Ascending aorta (tissue), 2 donors: ENCODE measurements at regions not wholly inside any gene's neighbourhood (a gene's known extent, or its start where the extent isn't known, plus 50 kb on each side); places are given as distances from the start of the nearest gene placed in this dataset.

Source experiments
- DNase-seq, 2 donors: peaks; one replicate each; pipeline ENCODE4 v3.0.0-alpha.2; 2019; ENCODE audit warnings: low spot score in 2 of 2
- H3K27ac ChIP-seq, 2 donors: fragments of 200-600 bp; sonication (generic); one replicate each; pipeline ENCODE4 v1.5.1; 2016 to 2017; ENCODE audit warnings: mild to moderate bottlenecking in 1 of 2
- H3K27me3 ChIP-seq: fragments of 200-600 bp; sonication (generic); one replicate; pipeline ENCODE4 v1.5.1; 2017
- H3K36me3 ChIP-seq, 2 donors: fragments of 200-600 bp; sonication (generic); one replicate each; pipeline ENCODE4 v1.5.1; 2016
- H3K4me1 ChIP-seq, 2 donors: fragments of 200-600 bp; sonication (generic); one replicate each; pipeline ENCODE4 v1.5.1; 2016 to 2017; ENCODE audit warnings: mild to moderate bottlenecking in 1 of 2
- H3K4me3 ChIP-seq, 2 donors: fragments of 200-600 bp; sonication (generic); one replicate each; pipeline ENCODE4 v1.5.1; 2016 to 2017; ENCODE audit warnings: mild to moderate bottlenecking in 1 of 2
- H3K9me3 ChIP-seq, 2 donors: fragments of 200-600 bp; sonication (generic); one replicate each; pipeline ENCODE4 v1.5.1; 2016
- intact Hi-C: fragments of 100-400 bp; cut with DNase I; formaldehyde crosslinking; loops from one replicate; pipeline ENCODE4 v1.15.1; 2023
- TF ChIP-seq, protein P1 (sequence below), 3 experiments: fragments of 200-600 bp in 2 of 3; fragments of 450-650 bp in 1 of 3; sonication (generic) in 2 of 3; IDR thresholded peaks; one replicate each; pipeline ENCODE4 v1.5.1; 2016 to 2019; ENCODE audit warnings: antibody characterized with exemption in 3 of 3, mild to moderate bottlenecking in 1 of 3, moderate library complexity in 1 of 3

DNA sequence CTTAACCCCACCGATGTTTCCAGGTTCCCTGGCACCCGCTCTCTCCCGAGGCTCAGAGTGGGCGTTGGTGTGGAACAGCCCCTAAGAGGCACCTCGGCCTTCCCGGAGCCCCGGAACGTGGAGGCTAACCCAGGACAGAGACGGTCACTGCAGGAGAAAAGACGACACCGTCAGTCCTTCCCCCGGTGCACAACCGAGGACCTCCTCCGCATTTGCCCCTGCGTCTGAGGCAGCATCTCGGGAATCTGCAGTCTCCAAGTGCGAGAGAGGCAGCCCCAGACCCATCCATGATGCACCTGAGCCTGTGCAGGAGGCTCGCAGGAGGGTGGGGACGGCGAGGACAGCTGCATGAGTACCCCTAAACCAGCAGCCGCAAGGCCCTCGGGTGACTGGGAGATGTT, 204.9 kb upstream of the SALL3 start:
- Histone ChIP-seq H3K4me1 (no peaks in the 10 kb centered on the region), H3K9me3 (no peaks in the 10 kb centered on the region), H3K27me3 (no peaks in the 10 kb centered on the region), H3K36me3 (no peaks in the 10 kb centered on the region), H3K27ac (no peak overlapping the region), H3K4me3 (no peak overlapping the region)
- TF ChIP-seq, protein P1, sequence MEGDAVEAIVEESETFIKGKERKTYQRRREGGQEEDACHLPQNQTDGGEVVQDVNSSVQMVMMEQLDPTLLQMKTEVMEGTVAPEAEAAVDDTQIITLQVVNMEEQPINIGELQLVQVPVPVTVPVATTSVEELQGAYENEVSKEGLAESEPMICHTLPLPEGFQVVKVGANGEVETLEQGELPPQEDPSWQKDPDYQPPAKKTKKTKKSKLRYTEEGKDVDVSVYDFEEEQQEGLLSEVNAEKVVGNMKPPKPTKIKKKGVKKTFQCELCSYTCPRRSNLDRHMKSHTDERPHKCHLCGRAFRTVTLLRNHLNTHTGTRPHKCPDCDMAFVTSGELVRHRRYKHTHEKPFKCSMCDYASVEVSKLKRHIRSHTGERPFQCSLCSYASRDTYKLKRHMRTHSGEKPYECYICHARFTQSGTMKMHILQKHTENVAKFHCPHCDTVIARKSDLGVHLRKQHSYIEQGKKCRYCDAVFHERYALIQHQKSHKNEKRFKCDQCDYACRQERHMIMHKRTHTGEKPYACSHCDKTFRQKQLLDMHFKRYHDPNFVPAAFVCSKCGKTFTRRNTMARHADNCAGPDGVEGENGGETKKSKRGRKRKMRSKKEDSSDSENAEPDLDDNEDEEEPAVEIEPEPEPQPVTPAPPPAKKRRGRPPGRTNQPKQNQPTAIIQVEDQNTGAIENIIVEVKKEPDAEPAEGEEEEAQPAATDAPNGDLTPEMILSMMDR (IDR thresholded peaks at IDR 0.05), result no peak
- intact Hi-C loops, result no loop called here
- no peak for DNase-seq

DNA sequence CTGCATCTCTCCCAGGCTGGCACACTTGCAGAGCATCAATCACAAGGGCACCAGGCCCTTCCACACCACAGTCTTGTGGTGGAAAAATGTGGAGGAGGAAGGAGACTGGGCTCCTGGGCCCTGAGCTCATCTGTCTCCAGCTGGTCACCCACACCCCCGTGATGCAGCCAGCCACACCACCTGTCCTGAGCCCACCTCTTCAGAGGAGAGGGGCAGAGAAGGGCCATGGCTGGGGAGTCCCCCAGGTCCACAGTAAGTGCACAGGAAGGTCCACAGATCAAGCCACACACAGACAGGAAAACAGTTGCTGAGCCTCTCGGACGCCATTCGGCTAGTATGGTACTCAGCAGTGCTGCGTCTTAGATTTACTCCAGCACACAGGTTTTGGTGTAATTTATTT, 203.5 kb upstream of the SALL3 start:
- Histone ChIP-seq H3K4me3 (no peak overlapping the region), H3K4me1 (no peaks in the 10 kb centered on the region), H3K9me3 (no peaks in the 10 kb centered on the region), H3K27me3 (no peaks in the 10 kb centered on the region), H3K36me3 (no peaks in the 10 kb centered on the region), H3K27ac (no peak overlapping the region)
- intact Hi-C loops, result no loop called here
- TF ChIP-seq, protein P1 (IDR thresholded peaks at IDR 0.05), result no peak
- DNase-seq, result no peak

DNA sequence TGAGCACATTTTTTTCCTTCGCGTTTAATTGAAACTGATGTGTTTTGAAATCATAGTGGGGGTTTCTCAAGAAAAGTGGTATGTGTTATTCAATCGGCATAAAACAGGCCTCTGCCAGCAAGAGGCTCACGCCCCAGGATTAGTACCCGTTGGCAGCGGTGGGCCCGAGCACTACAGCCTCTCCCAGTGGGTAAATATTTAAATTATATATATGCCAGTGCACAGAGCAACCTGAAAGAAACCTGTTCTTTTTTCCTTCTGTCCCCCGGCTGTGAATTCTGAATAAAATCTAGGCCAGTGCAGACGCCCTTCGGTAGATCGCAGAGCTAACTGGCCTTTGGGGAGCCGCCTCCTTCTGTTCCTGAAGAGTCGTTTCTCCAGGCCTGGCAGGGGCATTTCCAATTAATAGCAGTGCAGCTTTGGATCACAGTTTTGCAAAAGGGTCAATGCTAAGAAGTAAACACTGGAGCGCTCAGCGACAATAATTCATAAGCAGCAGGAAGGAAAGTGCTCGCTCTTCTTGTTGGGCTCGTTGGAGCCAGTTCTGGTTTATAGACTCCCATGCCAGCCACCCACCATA, 202.8 kb upstream of the SALL3 start:
- TF ChIP-seq, protein P1 (IDR thresholded peaks at IDR 0.05), result no peak
- Histone ChIP-seq H3K4me3 (no peak overlapping the region), H3K36me3 (no peaks in the 10 kb centered on the region), H3K27me3 (no peaks in the 10 kb centered on the region), H3K27ac (no peak overlapping the region), H3K4me1 (no peaks in the 10 kb centered on the region), H3K9me3 (no peaks in the 10 kb centered on the region)
- peak in 1 of 2 donors; percentile 27 for DNase-seq
- intact Hi-C loops, result no loop called here

DNA sequence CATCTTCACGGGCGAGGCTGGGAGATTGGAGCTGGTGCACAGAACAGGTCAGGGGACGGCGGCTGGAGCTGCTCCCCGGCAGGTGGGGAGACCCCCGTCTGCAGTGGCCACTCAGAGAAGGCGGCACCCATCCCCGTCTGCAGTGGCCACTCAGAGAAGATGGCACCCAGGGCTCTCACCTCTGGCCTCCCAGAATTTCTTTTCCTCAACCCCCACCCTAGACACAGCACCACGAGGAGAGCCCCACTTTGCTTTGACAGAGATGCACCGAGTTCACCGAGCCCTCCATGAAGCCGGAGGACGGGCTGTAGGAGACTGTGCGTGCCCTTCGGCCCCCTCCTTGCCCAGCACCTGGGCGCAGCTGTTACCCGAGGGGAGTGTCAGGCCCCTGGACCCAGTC, 201.6 kb upstream of the SALL3 start:
- Histone ChIP-seq H3K36me3 (no peaks in the 10 kb centered on the region), H3K9me3 (no peaks in the 10 kb centered on the region), H3K4me3 (no peak overlapping the region), H3K4me1 (no peaks in the 10 kb centered on the region), H3K27me3 (no peaks in the 10 kb centered on the region), H3K27ac (no peak overlapping the region)
- TF ChIP-seq, protein P1 (IDR thresholded peaks at IDR 0.05), result no peak
- intact Hi-C loops, result no loop called here
- peak in 1 of 2 donors; percentile 40 for DNase-seq

DNA sequence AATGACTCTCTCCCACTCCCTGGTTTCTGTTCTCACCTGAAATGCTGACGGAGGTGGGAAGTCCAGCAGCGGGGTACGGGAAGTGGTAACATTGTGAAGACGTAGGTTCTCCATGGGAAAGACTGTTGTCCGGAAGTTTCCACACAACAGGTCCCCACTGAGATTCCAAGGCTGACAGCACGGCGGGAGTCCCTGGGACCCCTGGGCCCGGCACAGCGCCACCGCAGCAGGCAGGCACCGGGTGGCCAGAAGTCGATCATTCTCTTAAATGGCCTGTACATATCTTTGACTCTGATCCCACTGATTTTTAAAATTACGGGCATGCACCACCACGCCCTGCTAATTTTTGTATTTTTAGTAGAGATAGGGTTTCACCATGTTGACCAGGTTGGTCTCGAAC, 201.0 kb upstream of the SALL3 start:
- peak in 1 of 2 donors; percentile 27 for DNase-seq

More for the DNA sequence above, 201.0 kb upstream of the SALL3 start:
- TF ChIP-seq, protein P1 (IDR thresholded peaks at IDR 0.05), result no peak
- Histone ChIP-seq H3K4me1 (no peaks in the 10 kb centered on the region), H3K36me3 (no peaks in the 10 kb centered on the region), H3K9me3 (no peaks in the 10 kb centered on the region), H3K4me3 (no peak overlapping the region), H3K27ac (no peak overlapping the region), H3K27me3 (no peaks in the 10 kb centered on the region)
- intact Hi-C loops, result no loop called here
